Fibroblast of villous mesenchyme (primary cell): ENCODE measurements at regions not wholly inside any gene's neighbourhood (a gene's known extent, or its start where the extent isn't known, plus 50 kb on each side); places are given as distances from the start of the nearest gene placed in this dataset.

Source experiments
- DNase-seq: peaks from one replicate; pipeline ENCODE4 v3.0.0-alpha.2; 2010; ENCODE audit warnings: low read depth
- H3K4me3 ChIP-seq: 2 replicates; pipeline ENCODE4 v1.5.1; 2011; ENCODE audit warnings: low read depth, mild to moderate bottlenecking, low read length
- CTCF ChIP-seq: IDR thresholded peaks from 2 replicates; pipeline ENCODE4 v1.5.1; 2012; ENCODE audit warnings: low read depth, mild to moderate bottlenecking, low read length; ENCODE audit not compliant: insufficient read depth

DNA sequence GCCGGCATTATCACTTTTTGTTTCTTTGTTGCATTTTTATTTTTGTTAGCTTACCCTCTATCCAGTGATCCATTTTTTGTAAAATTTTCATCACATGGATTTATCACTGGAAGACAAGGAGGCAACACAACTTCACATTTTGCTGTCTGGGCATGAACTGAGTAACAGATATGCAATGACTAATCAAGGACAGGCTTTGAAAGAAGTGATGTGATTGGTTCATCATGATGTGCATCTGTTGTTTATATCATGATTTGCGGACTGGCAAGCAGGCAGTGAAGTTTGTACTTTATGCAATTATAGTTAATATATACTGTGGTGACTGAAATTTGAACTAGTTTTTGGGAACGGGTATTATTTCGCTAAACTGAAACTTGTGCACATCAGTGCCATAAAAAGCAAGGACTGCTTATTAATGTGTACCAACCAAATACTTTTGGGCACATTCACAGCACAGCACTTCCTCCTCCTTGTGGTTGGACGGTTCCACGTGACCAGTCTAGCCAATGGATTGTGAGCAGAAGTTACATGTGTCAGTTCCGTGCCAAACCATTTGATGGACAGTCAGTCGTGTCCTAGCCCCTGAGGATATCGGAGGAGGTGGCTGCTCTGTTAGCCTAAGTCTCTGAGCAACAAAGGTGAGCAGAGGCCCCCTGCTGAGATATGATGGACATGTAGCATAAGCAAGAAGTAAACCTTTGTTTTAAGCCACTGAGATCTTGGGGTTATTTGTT lies 201.4 kb upstream of the SIX2 start:
- H3K4me3 ChIP-seq: no peak overlapping the region
- TF ChIP-seq CTCF: no peak
- no peak for DNase-seq

- no peak for TF ChIP-seq CTCF
- DNase-seq: no peak
- H3K4me3 ChIP-seq: no peak overlapping the region
Measured at GRCh38 chr2:45209875-45210274, 200.6 kb upstream of the SIX2 start.

- H3K4me3 ChIP-seq: no peak overlapping the region
- TF ChIP-seq CTCF: no peak
- no peak for DNase-seq
Measured at GRCh38 chr2:45209302-45209701, 200.1 kb upstream of the SIX2 start.

DNA sequence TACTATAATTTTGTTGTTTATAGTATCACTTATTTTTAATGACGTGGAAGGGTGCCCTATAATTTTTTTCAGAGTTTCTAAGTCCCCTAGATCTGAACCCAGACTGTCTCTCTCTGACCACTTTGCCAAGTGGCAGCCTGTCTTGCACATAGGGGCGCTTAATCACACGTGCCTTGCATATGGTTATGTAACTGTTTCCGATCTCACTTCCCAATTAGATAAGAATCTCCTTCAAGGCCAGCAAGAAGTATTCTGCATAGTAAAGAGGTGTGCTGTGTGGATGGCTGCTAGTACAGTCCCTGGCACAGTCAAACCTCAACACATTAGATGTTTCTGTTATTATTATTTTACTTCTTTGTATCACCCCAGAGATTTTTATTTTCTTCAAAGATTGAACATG lies 197.8 kb upstream of the SIX2 start:
- H3K4me3 ChIP-seq: no peak overlapping the region
- no peak for DNase-seq
- no peak for TF ChIP-seq CTCF

DNA sequence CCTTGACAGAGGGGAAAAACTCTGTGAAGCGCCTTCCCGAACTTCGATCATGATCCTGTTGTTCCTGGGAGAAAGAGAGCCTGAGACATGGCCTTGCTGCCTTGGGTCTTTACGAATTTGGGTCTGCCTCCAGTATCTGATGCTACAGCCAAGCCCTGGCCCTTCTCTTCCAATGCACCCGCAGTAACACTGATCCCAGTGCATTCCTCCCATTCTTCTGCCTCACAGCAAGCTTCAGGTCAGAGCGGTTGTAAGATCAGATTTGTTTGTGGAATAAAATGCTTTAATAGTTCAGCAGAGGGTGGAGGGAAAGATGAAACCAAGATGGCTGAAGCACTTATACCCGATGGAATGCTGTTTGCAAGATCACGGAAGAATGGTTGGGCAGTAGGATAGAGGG lies 196.7 kb upstream of the SIX2 start:
- DNase-seq: no peak
- H3K4me3 ChIP-seq: no peak overlapping the region
- TF ChIP-seq CTCF: no peak

GRCh38 chr2:45205480-45205879 lies 196.2 kb upstream of the SIX2 start:
- no peak for DNase-seq
- no peak overlapping the region for H3K4me3 ChIP-seq
- TF ChIP-seq CTCF: no peak

DNA sequence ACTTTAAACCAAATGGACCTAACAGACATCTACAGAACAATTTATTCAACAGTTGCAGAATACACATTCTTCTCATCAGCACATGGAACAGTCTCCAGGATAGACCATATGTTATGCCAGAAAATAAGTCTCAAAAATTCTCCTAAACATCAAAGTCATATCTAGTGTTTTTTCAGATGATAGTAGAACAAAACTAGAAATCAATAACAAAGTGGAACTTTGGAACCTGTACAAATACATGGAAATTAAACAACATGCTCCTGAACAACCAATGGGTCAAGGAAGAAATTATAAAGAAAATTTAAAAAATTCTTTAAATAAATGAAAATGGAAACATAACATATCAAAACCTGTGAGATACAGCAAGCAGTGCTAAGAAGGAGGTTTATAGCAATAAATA lies 194.1 kb upstream of the SIX2 start:
- DNase-seq: no peak
- H3K4me3 ChIP-seq: no peak overlapping the region
- TF ChIP-seq CTCF: no peak
